ENCODE measurements at regions not wholly inside any gene's neighbourhood (a gene's known extent, or its start where the extent isn't known, plus 50 kb on each side); places are given as distances from the start of the nearest gene placed in this dataset.

- no peak for TF ChIP-seq CTCF (IDR thresholded peaks at IDR 0.05; ENCODE audit: insufficient read depth, low read length, missing control alignments)
- H3K4me3 ChIP-seq (ENCODE audit: low read depth, low read length): no peak overlapping the region
- ChIA-PET CTCF (no interaction called here), POLR2A (no interaction called here)
- no peak for DNase-seq (ENCODE audit: low read depth, low spot score)
These were observed 832.5 kb upstream of the EPHA7 start for GRCh38 chr6:94251878-94252277.

GRCh38 chr6:94245395-94245794 lies 826.0 kb upstream of the EPHA7 start:
- ChIA-PET POLR2A (no interaction called here), CTCF (no interaction called here)
- H3K4me3 ChIP-seq (ENCODE audit: low read depth, low read length): no peak overlapping the region
- no peak for DNase-seq (ENCODE audit: low read depth, low spot score)
- no peak for TF ChIP-seq CTCF (IDR thresholded peaks at IDR 0.05; ENCODE audit: insufficient read depth, low read length, missing control alignments)

- DNase-seq (ENCODE audit: low read depth, low spot score): no peak
- TF ChIP-seq CTCF (IDR thresholded peaks at IDR 0.05; ENCODE audit: insufficient read depth, low read length, missing control alignments): no peak
- ChIA-PET CTCF (no interaction called here), POLR2A (no interaction called here)
- no peak overlapping the region for H3K4me3 ChIP-seq (ENCODE audit: low read depth, low read length)
These were observed 819.5 kb upstream of the EPHA7 start for GRCh38 chr6:94238868-94239267.

- TF ChIP-seq CTCF (IDR thresholded peaks at IDR 0.05; ENCODE audit: insufficient read depth, low read length, missing control alignments): no peak
- ChIA-PET POLR2A (no interaction called here), CTCF (no interaction called here)
- no peak overlapping the region for H3K4me3 ChIP-seq (ENCODE audit: low read depth, low read length)
- DNase-seq (ENCODE audit: low read depth, low spot score): no peak
These were observed 808.4 kb upstream of the EPHA7 start for GRCh38 chr6:94227741-94228140.

- POLR2A ChIA-PET: no interaction called here
- CTCF ChIA-PET: no interaction called here
- no peak overlapping the region for H3K4me3 ChIP-seq (ENCODE audit: low read depth, low read length)
- TF ChIP-seq CTCF (IDR thresholded peaks at IDR 0.05; ENCODE audit: insufficient read depth, low read length, missing control alignments): no peak
- DNase-seq (ENCODE audit: low read depth, low spot score): no peak
These were observed 798.5 kb upstream of the EPHA7 start for GRCh38 chr6:94217836-94218235.

GRCh38 chr6:94215552-94215951 lies 796.2 kb upstream of the EPHA7 start:
- CTCF ChIA-PET: no interaction called here
- no peak for DNase-seq (ENCODE audit: low read depth, low spot score)
- no peak for TF ChIP-seq CTCF (IDR thresholded peaks at IDR 0.05; ENCODE audit: insufficient read depth, low read length, missing control alignments)
- H3K4me3 ChIP-seq (ENCODE audit: low read depth, low read length): no peak overlapping the region
- POLR2A ChIA-PET: no interaction called here
